ENCODE measurements at regions not wholly inside any gene's neighbourhood (a gene's known extent, or its start where the extent isn't known, plus 50 kb on each side); places are given as distances from the start of the nearest gene placed in this dataset.
"Not testable (repeated sequence)": the region's sequence is repeated elsewhere in the genome, so short reads cannot be mapped to it uniquely, and the experiment has no call there.

GRCh38 chr3:6580808-6581207, 280.1 kb upstream of the GRM7 start:
- DNase-seq (ENCODE audit: low spot score), result no peak

- no peak for DNase-seq (ENCODE audit: low spot score)
Observed at GRCh38 chr3:6585360-6585759, 275.6 kb upstream of the GRM7 start.

DNA sequence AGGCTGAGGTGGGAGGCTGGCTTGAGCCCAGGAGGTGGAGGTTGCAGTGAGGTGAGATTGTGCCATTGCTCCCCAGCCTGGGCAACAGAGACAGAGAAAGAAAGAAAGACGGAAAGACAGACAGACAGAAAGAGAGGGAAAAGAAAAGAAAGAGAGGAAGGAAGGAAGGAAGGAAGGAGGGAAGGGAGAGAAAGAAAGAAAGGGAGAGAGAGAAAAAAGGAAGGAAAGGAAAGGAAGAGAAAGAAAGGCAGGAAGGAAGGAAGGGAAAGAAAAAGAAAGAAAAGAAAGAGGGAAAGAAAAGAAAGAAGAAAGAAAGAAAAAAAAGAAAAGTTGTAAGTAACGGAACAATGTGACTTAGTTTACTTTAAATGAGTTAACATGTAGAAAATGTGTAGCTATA, 260.7 kb upstream of the GRM7 start:
- no peak for DNase-seq (ENCODE audit: low spot score)

GRCh38 chr3:6601374-6601773, 259.5 kb upstream of the GRM7 start:
- no peak for DNase-seq (ENCODE audit: low spot score)

GRCh38 chr3:6602329-6602728, 258.6 kb upstream of the GRM7 start:
- no peak for DNase-seq (ENCODE audit: low spot score)

- DNase-seq (ENCODE audit: low spot score), result no peak
Observed at GRCh38 chr3:6605227-6605626, 255.7 kb upstream of the GRM7 start.

GRCh38 chr3:6608843-6609242, 252.1 kb upstream of the GRM7 start:
- no peak for DNase-seq (ENCODE audit: low spot score)

DNA sequence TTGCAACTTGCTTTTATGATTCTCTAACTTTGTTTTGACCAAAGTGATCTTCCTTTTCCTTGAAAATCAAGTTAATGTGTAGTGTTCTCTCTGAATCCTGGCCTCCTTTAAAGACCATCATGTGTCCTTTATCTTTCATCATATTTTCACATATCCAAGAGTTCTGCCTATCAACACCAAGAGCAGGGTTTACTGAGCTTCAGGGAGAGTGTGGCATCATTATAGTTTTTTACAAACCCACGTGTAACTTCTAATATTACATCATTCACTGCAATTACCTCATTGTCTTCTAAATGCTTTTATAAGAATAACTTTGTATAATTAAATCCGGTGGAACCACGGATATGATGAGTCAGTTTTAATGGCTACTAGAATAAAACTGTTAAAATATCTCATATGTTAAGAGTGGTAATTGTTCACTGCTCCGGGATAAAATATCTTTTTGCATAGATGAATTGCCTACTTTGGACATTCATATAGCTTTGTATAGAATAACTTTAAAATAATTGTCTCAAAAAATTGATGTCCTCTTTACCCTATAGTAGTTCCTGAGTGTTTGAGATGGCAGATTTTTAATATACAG, 248.8 kb upstream of the GRM7 start:
- no peak for DNase-seq (ENCODE audit: low spot score)

DNA sequence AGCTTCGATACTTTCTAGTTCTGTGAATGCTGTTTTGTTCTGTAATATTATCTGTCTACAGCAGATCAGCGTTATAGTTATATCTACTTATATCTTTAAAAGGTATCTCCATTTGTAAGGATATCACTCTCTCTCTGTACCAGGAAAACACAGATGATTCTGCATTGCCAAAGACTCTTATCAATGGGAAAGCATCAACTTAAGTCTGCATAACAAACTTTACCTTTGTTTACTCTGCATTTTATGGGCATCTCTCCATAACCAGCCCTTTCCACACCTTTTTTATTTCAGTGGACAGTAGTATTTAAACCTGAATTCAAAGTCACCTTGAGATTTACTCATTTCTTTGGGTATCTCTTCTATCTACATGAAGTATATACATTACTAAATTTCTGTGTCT, 238.7 kb upstream of the GRM7 start:
- DNase-seq (ENCODE audit: low spot score), result no peak

- DNase-seq (ENCODE audit: low spot score), result no peak
Observed at GRCh38 chr3:6622712-6623111, 238.2 kb upstream of the GRM7 start.

DNA sequence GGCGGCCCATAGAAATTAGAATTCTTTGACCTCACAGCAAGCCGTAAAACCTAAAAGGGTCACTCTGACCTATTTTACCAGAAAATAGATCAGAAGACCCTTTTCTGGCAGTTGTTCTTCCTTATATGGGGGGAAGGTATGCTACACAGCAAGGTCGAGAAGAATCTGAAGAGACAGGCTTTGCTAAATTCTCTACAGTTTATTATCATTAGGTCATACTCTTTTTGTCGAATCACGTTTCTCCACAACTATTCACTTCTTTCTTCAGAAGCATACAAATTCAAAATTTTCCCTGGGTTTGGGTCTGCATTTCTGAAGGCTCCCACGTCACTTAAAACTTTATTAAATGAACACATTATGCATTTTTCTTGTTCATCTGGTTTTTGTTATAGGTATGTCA, 229.5 kb upstream of the GRM7 start:
- DNase-seq (ENCODE audit: low spot score), result no peak

- no peak for DNase-seq (ENCODE audit: low spot score)
Observed at GRCh38 chr3:6640907-6641306, 220.0 kb upstream of the GRM7 start.

DNA sequence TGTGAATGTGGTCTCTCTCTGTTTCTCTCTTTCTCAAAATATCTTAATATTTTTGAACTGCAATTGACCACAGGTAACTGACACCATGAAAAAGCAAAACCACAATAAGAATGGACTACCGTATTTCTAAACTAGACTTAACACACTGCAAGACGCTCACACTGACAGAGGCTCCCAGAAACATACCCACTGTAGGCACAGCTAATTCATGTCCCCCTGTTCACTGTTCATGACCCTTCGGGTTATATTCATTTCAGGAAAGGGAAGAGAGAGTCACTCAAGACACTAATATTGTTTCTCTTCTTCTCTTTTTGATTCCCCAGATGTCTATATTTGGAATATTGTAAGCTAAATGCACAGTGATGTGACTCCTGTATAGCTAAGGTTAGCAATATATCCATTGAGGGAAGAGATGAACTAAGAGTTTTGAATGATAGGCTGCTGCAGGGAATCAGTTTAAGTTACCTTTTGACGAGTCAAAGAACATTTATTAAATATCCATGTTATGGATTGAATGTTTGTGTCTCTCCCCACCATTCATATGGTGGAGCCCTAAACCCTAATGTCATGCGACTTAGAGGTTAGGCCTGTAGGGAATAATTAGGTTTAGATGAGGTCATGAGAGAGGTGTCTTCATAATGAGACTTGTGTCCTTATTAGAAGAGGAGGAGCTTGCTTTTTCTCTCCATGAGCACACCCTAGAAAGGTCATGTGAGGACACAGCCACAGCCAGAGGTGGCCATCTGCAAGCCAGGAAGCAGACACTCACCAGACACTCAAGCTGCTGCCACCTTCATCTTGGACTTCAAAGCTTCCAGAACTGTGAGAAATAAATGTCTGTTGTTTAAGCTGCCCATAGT, 216.6 kb upstream of the GRM7 start:
- no peak for DNase-seq (ENCODE audit: low spot score)

GRCh38 chr3:6654670-6655069, 206.2 kb upstream of the GRM7 start:
- DNase-seq (ENCODE audit: low spot score), result no peak

GRCh38 chr3:6655275-6655674, 205.6 kb upstream of the GRM7 start:
- DNase-seq (ENCODE audit: low spot score), result no peak

DNA sequence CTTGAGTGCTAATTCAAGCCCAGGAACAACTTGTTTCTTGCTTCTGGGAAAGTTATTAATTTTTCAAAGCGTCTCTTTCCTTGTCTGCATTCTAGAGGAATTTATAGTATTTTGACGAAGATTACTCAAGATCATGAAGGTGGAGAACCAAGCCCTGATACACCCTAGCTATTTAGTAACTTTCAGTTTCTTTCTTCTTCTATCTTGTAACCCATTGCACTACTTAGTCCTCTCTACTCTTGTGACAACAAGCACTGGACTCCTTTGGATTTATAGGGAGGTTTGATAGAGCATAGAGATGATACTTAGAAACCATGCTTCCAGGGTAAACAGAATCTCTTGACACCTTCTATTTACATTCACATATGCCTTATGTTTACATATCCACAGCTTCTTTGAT, 203.3 kb upstream of the GRM7 start:
- no peak for DNase-seq (ENCODE audit: low spot score)

GRCh38 chr3:6667354-6667753, 193.6 kb upstream of the GRM7 start:
- no peak for DNase-seq (ENCODE audit: low spot score)

GRCh38 chr3:6671363-6671762, 189.6 kb upstream of the GRM7 start:
- no peak for DNase-seq (ENCODE audit: low spot score)

DNA sequence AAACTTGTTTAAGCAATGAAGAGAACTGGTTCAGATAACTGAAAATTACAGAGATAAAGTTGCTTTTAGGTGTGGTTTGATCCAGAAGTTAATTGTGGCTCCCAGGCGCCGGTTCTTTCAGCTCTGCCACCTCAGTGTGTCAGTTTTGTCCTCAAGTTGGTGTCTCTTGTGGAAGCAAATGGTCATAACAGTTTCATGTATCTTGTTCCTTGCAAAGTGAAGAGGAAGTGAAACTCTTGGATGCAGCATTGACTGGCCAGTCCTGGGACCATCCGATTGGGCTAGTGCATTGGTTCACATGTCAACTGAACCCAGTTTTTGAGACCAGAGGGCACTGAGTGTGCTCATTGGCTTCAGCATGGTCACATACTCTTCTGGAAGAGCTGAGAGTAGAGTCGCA, 181.4 kb upstream of the GRM7 start:
- DNase-seq (ENCODE audit: low spot score), result no peak

- DNase-seq (ENCODE audit: low spot score), result no peak
Observed at GRCh38 chr3:6680119-6680806, 180.7 kb upstream of the GRM7 start.

GRCh38 chr3:6697285-6697684, 163.6 kb upstream of the GRM7 start:
- no peak for DNase-seq (ENCODE audit: low spot score)

DNA sequence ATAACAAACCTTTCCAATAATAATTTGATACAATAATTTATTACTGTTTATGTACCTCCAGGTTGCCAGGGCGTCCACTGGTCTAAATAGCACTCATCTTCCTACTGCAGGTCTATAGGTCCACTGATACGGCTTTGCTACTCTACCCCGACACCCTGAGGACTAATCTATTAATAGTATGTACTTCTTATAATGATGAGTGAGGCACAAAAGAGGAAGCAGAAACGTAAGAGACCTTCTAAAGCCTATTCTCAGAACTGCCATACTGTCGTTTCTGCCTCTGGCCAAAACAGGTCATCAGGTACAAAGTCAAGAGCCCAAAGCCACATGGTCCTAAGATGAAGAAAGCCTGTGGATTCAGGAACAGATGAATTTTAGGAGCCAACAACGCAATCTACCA, 163.2 kb upstream of the GRM7 start:
- DNase-seq (ENCODE audit: low spot score), result no peak

- DNase-seq (ENCODE audit: low spot score), result not testable (repeated sequence)
Observed at GRCh38 chr3:6704817-6705216, 156.1 kb upstream of the GRM7 start.

All from CD4-positive, alpha-beta T cell treated with Interleukin-2 at 100 ng/mL for 4 hours (primary cell).